B cell (primary cell): ENCODE measurements at regions not wholly inside any gene's neighbourhood (a gene's known extent, or its start where the extent isn't known, plus 50 kb on each side); places are given as distances from the start of the nearest gene placed in this dataset.
A peak's percentile ranks its signal among the peaks of the same experiment; 100 is the strongest.

Experiments used
- ATAC-seq: fragments of 200-7000 bp; cut with Tn5 transposase; one replicate; pipeline ENCODE4 v1.10.0; 2021; ENCODE audit warnings: low read depth, mild to moderate bottlenecking, moderate number of reproducible peaks, moderate library complexity
- CTCF ChIA-PET: fragments of 350-600 bp; sonication (Branson Sonifier 250); formaldehyde crosslinking; loops from one replicate; lab custom pipeline; 2021; ENCODE audit warnings: antibody characterized with exemption, inconsistent platforms; lab: Charles Lee
- POLR2A ChIA-PET: fragments of 350-600 bp; sonication (Branson Sonifier 250); formaldehyde crosslinking; loops from one replicate; lab custom pipeline; 2021; ENCODE audit warnings: antibody characterized with exemption; lab: Charles Lee
- DNase-seq: peaks from one replicate; pipeline ENCODE4 v3.0.0; 2013
- H2AFZ ChIP-seq: 2 replicates; pipeline ENCODE4 v1.6.1; 2012; ENCODE audit warnings: mild to moderate bottlenecking, low read depth, low read length; ENCODE audit not compliant: insufficient read depth, poor library complexity, severe bottlenecking
- H3K27ac ChIP-seq, 2 donors: 1 replicate in 1 of 2; 2 replicates in 1 of 2; pipeline ENCODE4 v1.5.1; 2012 to 2013; ENCODE audit warnings: low read length in 2 of 2, mild to moderate bottlenecking in 2 of 2, moderate library complexity in 1 of 2
- H3K27me3 ChIP-seq, 4 experiments: fragments of 200-600 bp in 1 of 4; sonication (generic) in 1 of 4; replicated peaks in 1 of 4; 1 replicate in 2 of 4; 2 replicates in 2 of 4; pipeline versions ENCODE4 v1.6.1 to v1.7.0; 2013 to 2016; ENCODE audit warnings: low read length in 3 of 4, mild to moderate bottlenecking in 2 of 4, mixed read lengths in 1 of 4, moderate library complexity in 1 of 4; ENCODE audit not compliant: insufficient read depth in 4 of 4, control insufficient read depth in 3 of 4; ENCODE audit errors: control extremely low read depth in 1 of 4
- H3K36me3 ChIP-seq, 2 experiments: replicated peaks in 1 of 2; 1 replicate in 1 of 2; 2 replicates in 1 of 2; pipeline versions ENCODE4 v1.6.1 to v1.7.1; 2013; ENCODE audit warnings: low read length in 1 of 2; ENCODE audit not compliant: insufficient read depth in 2 of 2, control insufficient read depth in 1 of 2; ENCODE audit errors: control extremely low read depth in 1 of 2, extremely low read depth in 1 of 2
- H3K4me1 ChIP-seq, 2 donors: fragments of 200-600 bp in 1 of 2; sonication (generic) in 1 of 2; 1 replicate in 1 of 2; 2 replicates in 1 of 2; pipeline versions ENCODE4 v1.5.1 to v1.6.1; 2013 to 2017; ENCODE audit warnings: low read length in 2 of 2; ENCODE audit not compliant: control insufficient read depth in 2 of 2, insufficient read depth in 2 of 2
- H3K4me2 ChIP-seq: replicated peaks from 2 replicates; pipeline ENCODE3; 2012; ENCODE audit warnings: mild to moderate bottlenecking, low read depth, low read length; ENCODE audit not compliant: poor library complexity, severe bottlenecking
- H3K4me3 ChIP-seq, 5 experiments: fragments of 200-600 bp in 1 of 5; sonication (generic) in 1 of 5; 1 replicate in 3 of 5; 2 replicates in 2 of 5; pipeline versions ENCODE4 v1.5.1 to v1.7.0; 2011 to 2016; ENCODE audit warnings: low read length in 4 of 5, mild to moderate bottlenecking in 4 of 5, low read depth in 2 of 5, control low read depth in 1 of 5, moderate library complexity in 1 of 5; ENCODE audit not compliant: insufficient read depth in 1 of 5; ENCODE audit errors: control extremely low read depth in 1 of 5, extremely low read depth in 1 of 5
- H3K79me2 ChIP-seq: fragments of 200-600 bp; sonication (generic); one replicate; pipeline ENCODE4 v1.6.0; 2016; ENCODE audit warnings: low read length; ENCODE audit not compliant: control insufficient read depth, insufficient read depth
- H3K9ac ChIP-seq: fragments of 200-600 bp; sonication (generic); 2 replicates; pipeline ENCODE4 v1.6.1; 2017; ENCODE audit warnings: mild to moderate bottlenecking, low read length, moderate library complexity
- H3K9me3 ChIP-seq, 3 donors: one replicate each; pipeline versions ENCODE4 v1.6.1 to v1.7.1; 2013; ENCODE audit warnings: low read length in 2 of 3; ENCODE audit not compliant: control insufficient read depth in 2 of 3, insufficient read depth in 1 of 3; ENCODE audit errors: control extremely low read depth in 1 of 3
- H4K20me1 ChIP-seq: 2 replicates; pipeline ENCODE4 v1.6.0; 2012; ENCODE audit warnings: mild to moderate bottlenecking, low read length; ENCODE audit not compliant: insufficient read depth, control insufficient read depth, poor library complexity, severe bottlenecking
- H3K27ac Mint-ChIP-seq: one replicate; pipeline ENCODE4 v1.8.0; 2021; ENCODE audit warnings: mixed read lengths
- H3K27me3 Mint-ChIP-seq: one replicate; pipeline ENCODE4 v1.8.0; 2021; ENCODE audit warnings: mixed read lengths
- H3K4me1 Mint-ChIP-seq: one replicate; pipeline ENCODE4 v1.8.0; 2021; ENCODE audit warnings: mixed read lengths
- H3K4me3 Mint-ChIP-seq: one replicate; pipeline ENCODE4 v1.8.0; 2021; ENCODE audit warnings: mixed read lengths
- H3K9me3 Mint-ChIP-seq: one replicate; pipeline ENCODE4 v1.8.0; 2022; ENCODE audit warnings: mixed read lengths; ENCODE audit not compliant: insufficient read depth
- EZH2 ChIP-seq: IDR thresholded peaks from 2 replicates; pipeline ENCODE4 v1.6.1; 2012; ENCODE audit warnings: borderline replicate concordance, low read depth, mild to moderate bottlenecking, moderate library complexity, low read length; ENCODE audit not compliant: insufficient read depth, poor library complexity, severe bottlenecking
- WGBS: methylation state at CpG from one replicate; pipeline ENCODE4 v1.1.5; 2013; ENCODE audit warnings: missing lambda C conversion rate; ENCODE audit not compliant: insufficient coverage; 5-methylcytosine and 5-hydroxymethylcytosine counted together
- intact Hi-C: fragments of 100-400 bp; cut with micrococcal nuclease; formaldehyde crosslinking; loops from one replicate; pipeline ENCODE4 v1.10.0; 2022
- TF ChIP-seq, protein P1 (sequence below): fragments of 200-600 bp; IDR thresholded peaks from one replicate; pipeline ENCODE4 v1.8.0; 2022; ENCODE audit warnings: antibody characterized with exemption, mild to moderate bottlenecking

DNA sequence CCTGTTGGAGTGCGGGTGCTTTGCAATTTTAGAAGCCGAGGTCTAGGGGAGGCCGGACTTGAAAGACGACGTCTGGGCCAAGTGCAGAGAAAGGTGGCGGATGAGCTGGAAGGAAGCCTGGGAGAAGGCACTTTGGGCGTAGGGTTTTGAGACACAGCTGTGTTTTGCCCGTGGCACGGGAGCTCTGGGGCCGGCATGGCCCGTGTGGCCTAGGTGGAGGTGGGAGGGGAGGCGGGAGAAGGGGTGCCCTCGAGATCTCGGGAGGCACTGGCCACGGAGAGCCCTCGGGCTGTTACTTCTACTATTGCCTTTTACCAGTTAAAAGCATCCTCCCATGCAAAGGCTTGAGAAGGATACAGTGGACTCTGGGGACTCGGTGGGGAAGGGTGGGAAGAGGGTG lies 161.9 kb downstream of the FOXL1 start:
- no peak overlapping the region for H3K4me3 ChIP-seq
- POLR2A ChIA-PET: no interaction called here
- no peak overlapping the region for H2AFZ ChIP-seq
- H3K9ac ChIP-seq: no peak overlapping the region
- intact Hi-C loops: no loop called here
- H3K4me2 ChIP-seq: no peak overlapping the region
- DNase-seq: no peak
- Mint-ChIP-seq H3K9me3 (no peaks in the 10 kb centered on the region), H3K4me3 (no peak overlapping the region), H3K27ac (no peak overlapping the region), H3K4me1 (peaks cover 4% of the 10 kb centered on the region), H3K27me3 (peaks cover 43% of the 10 kb centered on the region)
- H3K4me1 ChIP-seq: no peaks in the 10 kb centered on the region
- CTCF ChIA-PET: no interaction called here
- no peaks in the 10 kb centered on the region for H4K20me1 ChIP-seq
- no peaks in the 10 kb centered on the region for H3K79me2 ChIP-seq
- H3K36me3 ChIP-seq: no peaks in the 10 kb centered on the region
- TF ChIP-seq EZH2: no peak
- TF ChIP-seq, protein P1, sequence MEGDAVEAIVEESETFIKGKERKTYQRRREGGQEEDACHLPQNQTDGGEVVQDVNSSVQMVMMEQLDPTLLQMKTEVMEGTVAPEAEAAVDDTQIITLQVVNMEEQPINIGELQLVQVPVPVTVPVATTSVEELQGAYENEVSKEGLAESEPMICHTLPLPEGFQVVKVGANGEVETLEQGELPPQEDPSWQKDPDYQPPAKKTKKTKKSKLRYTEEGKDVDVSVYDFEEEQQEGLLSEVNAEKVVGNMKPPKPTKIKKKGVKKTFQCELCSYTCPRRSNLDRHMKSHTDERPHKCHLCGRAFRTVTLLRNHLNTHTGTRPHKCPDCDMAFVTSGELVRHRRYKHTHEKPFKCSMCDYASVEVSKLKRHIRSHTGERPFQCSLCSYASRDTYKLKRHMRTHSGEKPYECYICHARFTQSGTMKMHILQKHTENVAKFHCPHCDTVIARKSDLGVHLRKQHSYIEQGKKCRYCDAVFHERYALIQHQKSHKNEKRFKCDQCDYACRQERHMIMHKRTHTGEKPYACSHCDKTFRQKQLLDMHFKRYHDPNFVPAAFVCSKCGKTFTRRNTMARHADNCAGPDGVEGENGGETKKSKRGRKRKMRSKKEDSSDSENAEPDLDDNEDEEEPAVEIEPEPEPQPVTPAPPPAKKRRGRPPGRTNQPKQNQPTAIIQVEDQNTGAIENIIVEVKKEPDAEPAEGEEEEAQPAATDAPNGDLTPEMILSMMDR: no peak
- ATAC-seq: no peak
- no peak overlapping the region for H3K27ac ChIP-seq
- 76% methylated on average over 9 of the region's 17 CpGs for WGBS
- H3K9me3 ChIP-seq: no peaks in the 10 kb centered on the region
- peaks cover 0 to 15% (median 3%) of the 10 kb centered on the region in 4 experiments for H3K27me3 ChIP-seq

DNA sequence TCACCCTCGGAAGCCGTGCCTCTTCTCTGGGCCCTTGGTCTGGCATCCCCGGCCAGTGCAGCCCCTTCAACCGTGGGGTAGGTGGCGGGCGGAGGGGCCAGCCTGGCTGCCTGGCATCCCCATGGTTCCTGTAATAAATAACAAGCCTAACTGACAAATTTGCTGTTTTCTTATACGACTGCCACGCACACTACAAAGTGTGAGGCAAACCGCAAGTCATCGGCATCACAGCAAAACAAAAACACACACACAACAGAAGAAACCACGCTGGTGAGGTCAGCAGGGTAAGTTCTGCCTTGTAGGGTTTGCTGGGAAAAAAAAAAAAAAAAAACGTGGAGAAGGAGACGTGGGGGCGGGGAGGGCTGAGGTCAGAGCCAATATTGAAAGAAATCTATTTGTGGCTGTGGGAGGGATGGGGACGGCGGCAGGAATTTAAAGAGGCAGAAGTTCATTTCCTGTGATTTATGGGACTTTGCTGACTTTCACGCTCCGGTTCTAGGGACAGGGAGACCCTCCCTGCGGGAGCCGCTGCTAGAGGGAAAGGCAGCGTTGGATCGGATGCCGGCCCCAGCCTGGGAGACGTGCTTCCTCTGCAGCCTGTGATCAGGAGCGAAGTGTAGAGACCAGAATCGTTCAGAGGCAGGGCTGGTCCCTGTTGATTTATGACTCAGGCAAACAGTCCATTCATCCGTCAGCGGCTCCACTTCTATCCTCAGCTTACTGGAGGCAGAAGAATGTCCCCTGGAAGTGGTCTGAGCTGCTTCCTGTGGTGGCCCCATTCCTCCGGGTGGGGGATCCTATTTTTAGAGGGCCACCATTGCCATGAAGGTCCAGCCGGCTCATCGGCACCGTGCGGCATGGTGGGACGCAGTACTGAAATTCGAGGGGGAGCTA lies 162.8 kb downstream of the FOXL1 start:
- Histone ChIP-seq H3K4me3 (no peak overlapping the region), H3K27me3 (peaks cover 0 to 15% (median 3%) of the 10 kb centered on the region in 4 experiments), H3K4me1 (no peaks in the 10 kb centered on the region), H3K9ac (no peak overlapping the region), H3K4me2 (no peak overlapping the region), H3K36me3 (no peaks in the 10 kb centered on the region), H3K79me2 (no peaks in the 10 kb centered on the region), H3K9me3 (no peaks in the 10 kb centered on the region), H4K20me1 (no peaks in the 10 kb centered on the region), H2AFZ (peak overlapping the region; percentile 22), H3K27ac (no peak overlapping the region)
- Mint-ChIP-seq H3K4me3 (no peak overlapping the region), H3K9me3 (no peaks in the 10 kb centered on the region), H3K27ac (no peak overlapping the region), H3K4me1 (peaks cover 4% of the 10 kb centered on the region), H3K27me3 (peaks cover 46% of the 10 kb centered on the region)
- TF ChIP-seq, protein P1: no peak
- TF ChIP-seq EZH2: no peak
- POLR2A ChIA-PET: no interaction called here
- WGBS: 7% methylated on average over 23 of the region's 35 CpGs
- intact Hi-C loops: no loop called here
- ATAC-seq: no peak
- no peak for DNase-seq
- CTCF ChIA-PET: no interaction called here
